ENCODE measurements at regions not wholly inside any gene's neighbourhood (a gene's known extent, or its start where the extent isn't known, plus 50 kb on each side); places are given as distances from the start of the nearest gene placed in this dataset.

- TF ChIP-seq CTCF (IDR thresholded peaks at IDR 0.05) = no peak
- no peak for TF ChIP-seq POLR2A (IDR thresholded peaks at IDR 0.05)
These were observed 228.8 kb downstream of the VAPA start for GRCh38 chr18:10142496-10143160.
